IMR-90 (cell line): ENCODE measurements at regions not wholly inside any gene's neighbourhood (a gene's known extent, or its start where the extent isn't known, plus 50 kb on each side); places are given as distances from the start of the nearest gene placed in this dataset.

Source experiments
- MAZ ChIP-seq: IDR thresholded peaks from 2 replicates; pipeline ENCODE4 v1.6.1; 2012; ENCODE audit warnings: low read depth, mild to moderate bottlenecking, low read length, improper control_type of control experiment, moderate library complexity, borderline replicate concordance
- POLR2A ChIP-seq: IDR thresholded peaks from 2 replicates; pipeline ENCODE4 v1.6.1; 2012; ENCODE audit warnings: mild to moderate bottlenecking, low read depth, low read length
- RCOR1 ChIP-seq: IDR thresholded peaks from 2 replicates; pipeline ENCODE4 v1.6.1; 2012; ENCODE audit warnings: mild to moderate bottlenecking, low read length, improper control_type of control experiment; ENCODE audit not compliant: insufficient replicate concordance
- RFX5 ChIP-seq: IDR thresholded peaks from 2 replicates; pipeline ENCODE4 v1.8.0; 2012; ENCODE audit warnings: low read depth, mild to moderate bottlenecking, low read length, moderate library complexity
- TF ChIP-seq, protein P1 (sequence below): conservative IDR thresholded peaks from 2 replicates; pipeline ENCODE4 v1.5.1; 2012; ENCODE audit warnings: mild to moderate bottlenecking, low read depth, low read length, improper control_type of control experiment

DNA sequence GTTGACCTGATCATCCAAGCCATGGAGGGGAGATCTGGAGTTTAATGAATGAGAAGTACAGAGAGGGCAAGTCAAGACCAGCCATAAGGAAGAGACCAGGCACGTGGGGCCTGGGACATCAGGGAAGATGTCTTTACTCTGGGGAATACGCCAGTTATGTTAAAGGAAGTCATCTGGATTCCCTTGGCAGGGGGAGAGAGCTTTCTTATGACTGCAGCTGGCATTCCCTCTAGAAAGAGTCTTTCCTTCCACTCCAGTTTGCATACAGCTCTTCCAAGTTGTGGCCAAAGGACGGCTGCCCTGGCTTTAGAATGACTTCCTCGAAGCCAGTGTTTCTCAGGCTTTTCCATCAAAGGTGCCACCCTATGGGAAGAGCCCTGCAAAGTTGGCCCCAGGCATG lies 93.6 kb upstream of the AGBL1 start:
- TF ChIP-seq, protein P1, sequence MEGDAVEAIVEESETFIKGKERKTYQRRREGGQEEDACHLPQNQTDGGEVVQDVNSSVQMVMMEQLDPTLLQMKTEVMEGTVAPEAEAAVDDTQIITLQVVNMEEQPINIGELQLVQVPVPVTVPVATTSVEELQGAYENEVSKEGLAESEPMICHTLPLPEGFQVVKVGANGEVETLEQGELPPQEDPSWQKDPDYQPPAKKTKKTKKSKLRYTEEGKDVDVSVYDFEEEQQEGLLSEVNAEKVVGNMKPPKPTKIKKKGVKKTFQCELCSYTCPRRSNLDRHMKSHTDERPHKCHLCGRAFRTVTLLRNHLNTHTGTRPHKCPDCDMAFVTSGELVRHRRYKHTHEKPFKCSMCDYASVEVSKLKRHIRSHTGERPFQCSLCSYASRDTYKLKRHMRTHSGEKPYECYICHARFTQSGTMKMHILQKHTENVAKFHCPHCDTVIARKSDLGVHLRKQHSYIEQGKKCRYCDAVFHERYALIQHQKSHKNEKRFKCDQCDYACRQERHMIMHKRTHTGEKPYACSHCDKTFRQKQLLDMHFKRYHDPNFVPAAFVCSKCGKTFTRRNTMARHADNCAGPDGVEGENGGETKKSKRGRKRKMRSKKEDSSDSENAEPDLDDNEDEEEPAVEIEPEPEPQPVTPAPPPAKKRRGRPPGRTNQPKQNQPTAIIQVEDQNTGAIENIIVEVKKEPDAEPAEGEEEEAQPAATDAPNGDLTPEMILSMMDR: no peak
- no peak for TF ChIP-seq POLR2A
- TF ChIP-seq RCOR1: no peak
- TF ChIP-seq MAZ: no peak
- no peak for TF ChIP-seq RFX5
